ENCODE measurements at regions not wholly inside any gene's neighbourhood (a gene's known extent, or its start where the extent isn't known, plus 50 kb on each side); places are given as distances from the start of the nearest gene placed in this dataset.

GRCh38 chr15:39317225-39317624 lies 263.7 kb upstream of the THBS1 start:
- TF ChIP-seq CTCF (IDR thresholded peaks at IDR 0.05; ENCODE audit: insufficient read depth, low read length, poor library complexity, severe bottlenecking) (no peak), EZH2phosphoT487 (conservative IDR thresholded peaks at IDR 0.05; ENCODE audit: low read length) (no peak)

Measured in SU-DHL-6 (cell line).